HepG2 (cell line): ENCODE measurements at regions not wholly inside any gene's neighbourhood (a gene's known extent, or its start where the extent isn't known, plus 50 kb on each side); places are given as distances from the start of the nearest gene placed in this dataset.

Source experiments
- ATAC-seq: fragments of 200-7000 bp; cut with Tn5 transposase; 3 replicates; pipeline ENCODE4 v1.9.1; 2020; ENCODE audit warnings: mild to moderate bottlenecking, moderate library complexity
- BruUV-seq: library from RNA; stranded (reverse); fragments of 400-500 nt; replicated peaks from 2 replicates; lab custom pipeline; 2021; lab: Mats Ljungman, UMichigan
- CTCF ChIA-PET: fragments of 300-600 bp; formaldehyde crosslinking; extraction: SDS; loops from one replicate; lab custom pipeline; 2021; ENCODE audit warnings: low total read pairs, inconsistent platforms, low intra/inter-chr PET ratio; lab: Yijun Ruan, JAX
- POLR2A ChIA-PET: fragments of 350-600 bp; sonication (Branson Sonifier 250); formaldehyde crosslinking; loops from one replicate; lab custom pipeline; 2020; ENCODE audit warnings: antibody characterized with exemption, inconsistent platforms; lab: Yijun Ruan, JAX
- DNase-seq: peaks from one replicate; pipeline ENCODE4 v3.0.0-alpha.2; 2015; ENCODE audit warnings: low spot score
- FAIRE-seq: peaks from 3 replicates; lab custom pipeline; 2011; peaks lifted over from hg19 to GRCh38; lab: Jason Lieb, UNC
- H2AFZ ChIP-seq: one replicate; pipeline ENCODE4 v1.6.1; 2011; ENCODE audit warnings: low read length, inconsistent platforms
- H3K27ac ChIP-seq: fragments of 300-600 bp; 3 replicates; pipeline ENCODE4 v1.8.0; 2011; ENCODE audit warnings: mixed run types, mild to moderate bottlenecking, mixed read lengths, low read length, inconsistent platforms; ENCODE audit not compliant: insufficient read depth; ENCODE audit errors: extremely low read length
- H3K27me3 ChIP-seq, 2 experiments: fragments of 200-600 bp in 1 of 2; 2 replicates in 1 of 2; 3 replicates in 1 of 2; pipeline versions ENCODE4 v1.6.0 to v1.8.0; 2011; ENCODE audit warnings: low read length in 2 of 2, mild to moderate bottlenecking in 2 of 2, moderate library complexity in 2 of 2, inconsistent platforms in 1 of 2; ENCODE audit not compliant: insufficient read depth in 2 of 2, control insufficient read depth in 1 of 2
- H3K36me3 ChIP-seq, 2 experiments: fragments of 200-600 bp in 1 of 2; replicated peaks in 1 of 2; 2 replicates in 1 of 2; 3 replicates in 1 of 2; pipeline versions ENCODE4 v1.5.1 to v1.8.0; 2011; ENCODE audit warnings: low read length in 2 of 2, inconsistent platforms in 1 of 2; ENCODE audit not compliant: insufficient read depth in 2 of 2, control insufficient read depth in 1 of 2
- H3K4me1 ChIP-seq: 2 replicates; pipeline ENCODE4 v1.5.1; 2012; ENCODE audit warnings: low read length, inconsistent platforms; ENCODE audit not compliant: insufficient read depth
- H3K4me2 ChIP-seq: 2 replicates; pipeline ENCODE4 v1.6.0; 2011; ENCODE audit warnings: low read depth, low read length, inconsistent platforms
- H3K4me3 ChIP-seq, 3 experiments: fragments of 200-600 bp in 1 of 3; sonication (generic), shearing (Covaris generic) in 1 of 3; replicated peaks in 1 of 3; 2 replicates each; pipeline ENCODE4 v1.5.1; 2011 to 2016; ENCODE audit warnings: low read length in 3 of 3, inconsistent platforms in 2 of 3, low read depth in 2 of 3, mild to moderate bottlenecking in 2 of 3, control low read depth in 1 of 3, mixed read lengths in 1 of 3; ENCODE audit not compliant: insufficient read depth in 1 of 3
- H3K79me2 ChIP-seq: one replicate; pipeline ENCODE4 v1.6.1; 2011; ENCODE audit warnings: low read length, inconsistent platforms; ENCODE audit not compliant: insufficient read depth
- H3K9ac ChIP-seq: 2 replicates; pipeline ENCODE4 v1.6.0; 2011; ENCODE audit warnings: mild to moderate bottlenecking, low read depth, low read length, inconsistent platforms; ENCODE audit not compliant: insufficient read depth
- H3K9me3 ChIP-seq: 2 replicates; pipeline ENCODE4 v1.5.1; 2012; ENCODE audit warnings: mild to moderate bottlenecking, low read length
- H4K20me1 ChIP-seq: 2 replicates; pipeline ENCODE4 v1.6.0; 2011; ENCODE audit warnings: inconsistent platforms, mild to moderate bottlenecking, low read length, moderate library complexity; ENCODE audit not compliant: insufficient read depth
- DDIT3 ChIP-seq: sonication (generic); formaldehyde crosslinking; IDR thresholded peaks from 2 replicates; pipeline ENCODE4 v1.4.0; 2020; ENCODE audit warnings: mild to moderate bottlenecking, missing genetic modification reagents
- GABPA ChIP-seq, 2 experiments: IDR thresholded peaks; 2 replicates each; pipeline ENCODE4 v1.6.1; 2011 to 2016; ENCODE audit warnings: low read depth in 2 of 2, low read length in 1 of 2, missing biosample characterization in 1 of 2, missing genetic modification characterization in 1 of 2
- GTF3A ChIP-seq: sonication (generic); formaldehyde crosslinking; conservative IDR thresholded peaks from 2 replicates; pipeline ENCODE4 v1.4.0; 2020; ENCODE audit warnings: mild to moderate bottlenecking, missing genetic modification reagents
- HNRNPK ChIP-seq: fragments of 200-400 bp; formaldehyde crosslinking; IDR thresholded peaks from 2 replicates; pipeline ENCODE4 v1.6.1; 2018; ENCODE audit warnings: low read length, low read depth, moderate library complexity, mild to moderate bottlenecking; ENCODE audit not compliant: poor library complexity, severe bottlenecking
- HNRNPUL1 ChIP-seq: fragments of 200-400 bp; formaldehyde crosslinking; IDR thresholded peaks from 2 replicates; pipeline ENCODE4 v1.6.1; 2017; ENCODE audit warnings: low read depth, mild to moderate bottlenecking, low read length, moderate library complexity
- KDM5B ChIP-seq: sonication (generic); formaldehyde crosslinking; IDR thresholded peaks from 2 replicates; pipeline ENCODE4 v1.4.0; 2020; ENCODE audit warnings: missing genetic modification reagents, mild to moderate bottlenecking, borderline replicate concordance
- MAFK ChIP-seq, 2 experiments: IDR thresholded peaks in 1 of 2; conservative IDR thresholded peaks in 1 of 2; 2 replicates each; pipeline ENCODE4 v1.6.1; 2011; ENCODE audit warnings: improper control_type of control experiment in 2 of 2, low read length in 2 of 2
- RAD21 ChIP-seq: fragments of 450-650 bp; formaldehyde crosslinking; IDR thresholded peaks from 2 replicates; pipeline ENCODE4 v1.5.0; 2020; ENCODE audit warnings: mild to moderate bottlenecking
- REL ChIP-seq: sonication (generic); formaldehyde crosslinking; conservative IDR thresholded peaks from 2 replicates; pipeline ENCODE4 v1.8.0; 2022; ENCODE audit warnings: mild to moderate bottlenecking, missing genetic modification reagents, moderate library complexity
- SMAD1 ChIP-seq: sonication (generic); formaldehyde crosslinking; IDR thresholded peaks from 2 replicates; pipeline ENCODE4 v1.4.0; 2020; ENCODE audit warnings: missing genetic modification reagents, low read depth, mild to moderate bottlenecking, borderline replicate concordance
- SMAD3 ChIP-seq: sonication (generic); formaldehyde crosslinking; IDR thresholded peaks from 2 replicates; pipeline ENCODE4 v1.4.0; 2020; ENCODE audit warnings: missing genetic modification reagents
- TARDBP ChIP-seq: sonication (generic); formaldehyde crosslinking; IDR thresholded peaks from 2 replicates; pipeline ENCODE4 v1.8.0; 2022; ENCODE audit warnings: mild to moderate bottlenecking, missing genetic modification reagents
- TCF12 ChIP-seq, 2 experiments: fragments of 450-650 bp in 1 of 2; sonication (generic) in 1 of 2; formaldehyde crosslinking in 1 of 2; IDR thresholded peaks; 2 replicates each; pipeline versions ENCODE4 v1.6.1 to v1.8.0; 2017 to 2022; ENCODE audit warnings: antibody characterized with exemption in 1 of 2, mild to moderate bottlenecking in 1 of 2, missing genetic modification reagents in 1 of 2, moderate library complexity in 1 of 2
- ZFAT ChIP-seq: sonication (generic); formaldehyde crosslinking; conservative IDR thresholded peaks from 2 replicates; pipeline ENCODE4 v1.8.1; 2023; ENCODE audit warnings: missing genetic modification reagents, inconsistent platforms
- ZFP36 ChIP-seq: fragments of 150-350 bp; IDR thresholded peaks from 2 replicates; pipeline ENCODE4 v1.6.1; 2018; ENCODE audit warnings: borderline replicate concordance, low read length, low read depth; ENCODE audit not compliant: partially characterized antibody
- ZNF263 ChIP-seq: sonication (generic); formaldehyde crosslinking; IDR thresholded peaks from 2 replicates; pipeline ENCODE4 v1.4.0; 2020; ENCODE audit warnings: missing genetic modification reagents
- ZNF34 ChIP-seq: sonication (generic); formaldehyde crosslinking; IDR thresholded peaks from 2 replicates; pipeline ENCODE4 v1.4.0; 2020; ENCODE audit warnings: mild to moderate bottlenecking, missing genetic modification reagents, borderline replicate concordance
- ZNF576 ChIP-seq: sonication (generic); formaldehyde crosslinking; IDR thresholded peaks from 2 replicates; pipeline ENCODE4 v1.4.0; 2020; ENCODE audit warnings: mild to moderate bottlenecking, missing genetic modification reagents
- ZNF670 ChIP-seq: sonication (generic); formaldehyde crosslinking; IDR thresholded peaks from 2 replicates; pipeline ENCODE4 v1.8.0; 2022; ENCODE audit warnings: mild to moderate bottlenecking, missing genetic modification reagents, borderline replicate concordance
- ZNF776 ChIP-seq: sonication (generic); formaldehyde crosslinking; IDR thresholded peaks from 2 replicates; pipeline ENCODE4 v1.4.0; 2020; ENCODE audit warnings: mild to moderate bottlenecking, missing genetic modification reagents
- ZNF780A ChIP-seq: sonication (generic); formaldehyde crosslinking; IDR thresholded peaks from 2 replicates; pipeline ENCODE4 v1.8.0; 2022; ENCODE audit warnings: mild to moderate bottlenecking, missing genetic modification reagents, moderate library complexity
- WGBS: methylation state at CpG from one replicate; pipeline ENCODE4 v1.1.6; 2017; ENCODE audit warnings: low lambda C conversion rate; 5-methylcytosine and 5-hydroxymethylcytosine counted together
- in situ Hi-C: cut with HindIII; loops from 2 replicates; pipeline ENCODE4 v1.10.0; 2017; ENCODE audit warnings: low pct_unique_long_range_greater_than_20kb; ENCODE audit not compliant: extremely low pct_ligation_motif_present
- intact Hi-C: fragments of 100-400 bp; cut with micrococcal nuclease; formaldehyde crosslinking; loops from one replicate; pipeline ENCODE4 v1.10.0; 2022; ENCODE audit not compliant: unreplicated experiment

GRCh38 chr15:49706805-49707204 lies 86.0 kb downstream of the DTWD1 start:
- in situ Hi-C loops (no loop called here), intact Hi-C loops (no loop called here)
- Histone ChIP-seq H3K27me3 (peaks cover 0 to 1% of the 10 kb centered on the region in 2 experiments; a peak in 1 of 5 replicates), H3K4me3 (no peak overlapping the region), H3K9me3 (peaks cover 19% of the 10 kb centered on the region; the same call in 1 of the 2 replicates), H4K20me1 (no peaks in the 10 kb centered on the region), H2AFZ (no peak overlapping the region), H3K4me2 (no peak overlapping the region), H3K9ac (no peak overlapping the region), H3K79me2 (no peaks in the 10 kb centered on the region), H3K4me1 (no peaks in the 10 kb centered on the region), H3K36me3 (no peaks in the 10 kb centered on the region), H3K27ac (no peak overlapping the region)
- DNase-seq (no peak), FAIRE-seq (no peak), ATAC-seq (no peak)
- CTCF ChIA-PET: no interaction called here
- TF ChIP-seq GTF3A (no peak), GABPA (IDR thresholded peaks at IDR 0.05; ENCODE audit: low read depth, low read length) (no peak), GABPA (CRISPR knock-in tag; IDR thresholded peaks at IDR 0.05; ENCODE audit: low read depth) (no peak), ZNF776 (CRISPR knock-in tag) (no peak), SMAD1 (CRISPR knock-in tag) (no peak), ZFP36 (no peak), ZNF34 (CRISPR knock-in tag) (no peak), TCF12 (IDR thresholded peaks at IDR 0.05) (no peak), TCF12 (CRISPR knock-in tag; IDR thresholded peaks at IDR 0.05) (no peak)
- WGBS: 1% methylated on average over 3 of the region's 3 CpGs
- no TSS peak for BruUV-seq
- POLR2A ChIA-PET: no interaction called here

- ATAC-seq (no peak), FAIRE-seq (no peak), DNase-seq (no peak)
- Histone ChIP-seq H3K79me2 (no peaks in the 10 kb centered on the region), H3K4me3 (no peak overlapping the region), H3K4me1 (no peaks in the 10 kb centered on the region), H3K36me3 (no peaks in the 10 kb centered on the region), H4K20me1 (no peaks in the 10 kb centered on the region), H3K4me2 (no peak overlapping the region), H3K27me3 (peaks cover 0 to 1% of the 10 kb centered on the region in 2 experiments; a peak in 1 of 5 replicates), H3K27ac (no peak overlapping the region), H3K9ac (no peak overlapping the region), H2AFZ (no peak overlapping the region), H3K9me3 (peaks cover 19% of the 10 kb centered on the region; the same call in 1 of the 2 replicates)
- in situ Hi-C loops: no loop called here
- BruUV-seq: no TSS peak
- intact Hi-C loops: no loop called here
- ChIA-PET CTCF (no interaction called here), POLR2A (no interaction called here)
- 0% methylated on average over 1 of the region's 1 CpG for WGBS
- no peak for TF ChIP-seq DDIT3
- TF ChIP-seq KDM5B (CRISPR knock-in tag): no peak
- no peak for TF ChIP-seq HNRNPUL1
- TF ChIP-seq RAD21 (CRISPR knock-in tag): no peak
- TF ChIP-seq ZNF263 (CRISPR knock-in tag): no peak
- TF ChIP-seq REL: no peak
- TF ChIP-seq ZNF776 (CRISPR knock-in tag): no peak
- TF ChIP-seq ZNF576: no peak
- TF ChIP-seq SMAD3 (CRISPR knock-in tag): no peak
- TF ChIP-seq TARDBP (CRISPR knock-in tag): no peak
- no peak for TF ChIP-seq HNRNPK
- TF ChIP-seq ZNF780A (CRISPR knock-in tag): no peak
- no peak for TF ChIP-seq ZNF670 (CRISPR knock-in tag)
- no peak for TF ChIP-seq MAFK (conservative IDR thresholded peaks at IDR 0.05 in 1 of 2, IDR thresholded peaks at IDR 0.05 in 1 of 2; ENCODE audit: low read length in 2 of 2)
- TF ChIP-seq ZFAT (CRISPR knock-in tag): no peak
These were observed 86.8 kb downstream of the DTWD1 start for GRCh38 chr15:49707598-49707997.
